Heart right ventricle (tissue), 16 donors: ENCODE measurements at regions not wholly inside any gene's neighbourhood (a gene's known extent, or its start where the extent isn't known, plus 50 kb on each side); places are given as distances from the start of the nearest gene placed in this dataset.
A peak's percentile ranks its signal among the peaks of the same experiment; 100 is the strongest.
"Not testable (repeated sequence)": the region's sequence is repeated elsewhere in the genome, so short reads cannot be mapped to it uniquely, and the experiment has no call there.

Experiments used
- ATAC-seq, 8 donors: fragments of 200-7000 bp; cut with Tn5 transposase; one replicate each; pipeline ENCODE4 v1.9.1; 2020; ENCODE audit warnings: mild to moderate bottlenecking in 8 of 8, moderate library complexity in 8 of 8, moderate number of reproducible peaks in 1 of 8
- DNase-seq, 2 donors: peaks; one replicate each; pipeline ENCODE4 v3.0.0-alpha.2; 2020
- H3K27ac ChIP-seq, 10 donors: fragments of 200-600 bp; sonication (generic) in 2 of 10; one replicate each; pipeline versions ENCODE4 v1.5.0 to v1.8.0; 2020 to 2022; ENCODE audit warnings: mild to moderate bottlenecking in 3 of 10
- H3K27me3 ChIP-seq, 7 donors: fragments of 200-600 bp; one replicate each; pipeline ENCODE4 v1.8.0; 2021 to 2022; ENCODE audit warnings: mild to moderate bottlenecking in 2 of 7
- H3K36me3 ChIP-seq, 9 donors: fragments of 200-600 bp; sonication (generic) in 1 of 9; one replicate each; pipeline versions ENCODE4 v1.5.0 to v1.8.0; 2020 to 2022; ENCODE audit warnings: mild to moderate bottlenecking in 2 of 9
- H3K4me1 ChIP-seq, 9 donors: fragments of 200-600 bp; sonication (generic) in 1 of 9; one replicate each; pipeline versions ENCODE4 v1.5.0 to v1.8.0; 2020 to 2022; ENCODE audit warnings: mild to moderate bottlenecking in 4 of 9
- H3K4me3 ChIP-seq, 10 donors: fragments of 200-600 bp; sonication (generic) in 2 of 10; one replicate each; pipeline versions ENCODE4 v1.5.0 to v1.8.0; 2020 to 2022; ENCODE audit warnings: mild to moderate bottlenecking in 7 of 10, moderate library complexity in 2 of 10
- H3K9me3 ChIP-seq, 11 donors: fragments of 200-600 bp in 10 of 11; sonication (generic) in 2 of 11; one replicate each; pipeline versions ENCODE4 v1.5.0 to v1.8.0; 2013 to 2022; ENCODE audit warnings: mild to moderate bottlenecking in 2 of 11, control low read depth in 1 of 11, moderate library complexity in 1 of 11
- WGBS, 2 donors: extraction: QIAGEN DNeasy Blood & Tissue Kit; methylation state at CpG; one replicate each; pipeline ENCODE4 v1.1.7; 2013; ENCODE audit warnings: inconsistent platforms in 1 of 2; 5-methylcytosine and 5-hydroxymethylcytosine counted together
- intact Hi-C, 10 donors: fragments of 100-400 bp; cut with DNase I; formaldehyde crosslinking; loops; one replicate each; pipeline versions ENCODE4 v1.11.1 to v1.14.2; 2022
- TF ChIP-seq, protein P1 (sequence below), 9 donors: fragments of 200-600 bp; sonication (generic) in 2 of 9; IDR thresholded peaks; one replicate each; pipeline versions ENCODE4 v1.5.0 to v1.8.0; 2021 to 2022; ENCODE audit warnings: antibody characterized with exemption in 9 of 9, mild to moderate bottlenecking in 5 of 9, moderate library complexity in 1 of 9
- donor health status: Arrhythmogenic right ventricular cardiomyopathy.
- donor health status: ischemic (EF 13 %, LVEDD 7.1; RV severe dilation, severe dysfunction).
- donor health status: healthy with polysubstance abuse.
- donor health status: DM: no; HTN: yes; CAD: no.
- donor health status: DM: no; HTN: no; CAD: no.
- donor health status: ischemic (EF 25% LVEDD 6.9; RV normal size, moderate dysfunction).
- donor health status: ischemic (EF 25% LVEDD 5.7; RV mildly dilated, moderate dysfunction).
- donor health status: healthy.
- donor health status: DM: yes; HTN: yes; CAD: no.
- donor health status: Ischemic cardiomyopathy.
- donor health status: ischemic (EF 35%, LVEDD 5.7; RV mildly dilated, moderate dysfunction).
- donor health status: nonischemic (EF 11% LVEDD 7.7; RV severe dilation, severe dysfunction).
- donor health status: DM: yes; HTN: yes; CAD: no.
- donor health status: PGD.
- donor health status: ischemic (EF 29% LVEDD 5.4; RV normal size, mild dysfunction).
- donor health status: nonischemic (EF 23%, LVEDD 6.1; RV moderate dilation, normal function).

DNA sequence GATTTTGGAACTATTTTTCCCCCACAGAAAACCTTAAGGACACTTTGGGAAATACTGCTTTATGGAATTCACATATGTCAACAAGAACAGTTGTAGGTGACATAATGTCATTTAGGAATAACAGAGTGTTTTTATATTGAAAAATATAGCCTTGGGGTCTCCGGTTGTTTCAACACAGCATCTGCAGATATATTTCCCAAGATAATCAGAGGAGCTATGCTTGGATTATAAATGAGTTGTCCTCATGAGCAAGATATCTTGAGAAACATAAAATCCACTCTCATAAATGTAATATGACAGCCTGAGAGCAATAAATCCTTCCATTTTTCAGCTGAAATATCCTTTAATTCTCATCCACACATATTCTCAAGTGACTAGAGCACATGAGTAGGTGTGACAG, 473.7 kb upstream of the LMCD1 start:
- TF ChIP-seq, protein P1, sequence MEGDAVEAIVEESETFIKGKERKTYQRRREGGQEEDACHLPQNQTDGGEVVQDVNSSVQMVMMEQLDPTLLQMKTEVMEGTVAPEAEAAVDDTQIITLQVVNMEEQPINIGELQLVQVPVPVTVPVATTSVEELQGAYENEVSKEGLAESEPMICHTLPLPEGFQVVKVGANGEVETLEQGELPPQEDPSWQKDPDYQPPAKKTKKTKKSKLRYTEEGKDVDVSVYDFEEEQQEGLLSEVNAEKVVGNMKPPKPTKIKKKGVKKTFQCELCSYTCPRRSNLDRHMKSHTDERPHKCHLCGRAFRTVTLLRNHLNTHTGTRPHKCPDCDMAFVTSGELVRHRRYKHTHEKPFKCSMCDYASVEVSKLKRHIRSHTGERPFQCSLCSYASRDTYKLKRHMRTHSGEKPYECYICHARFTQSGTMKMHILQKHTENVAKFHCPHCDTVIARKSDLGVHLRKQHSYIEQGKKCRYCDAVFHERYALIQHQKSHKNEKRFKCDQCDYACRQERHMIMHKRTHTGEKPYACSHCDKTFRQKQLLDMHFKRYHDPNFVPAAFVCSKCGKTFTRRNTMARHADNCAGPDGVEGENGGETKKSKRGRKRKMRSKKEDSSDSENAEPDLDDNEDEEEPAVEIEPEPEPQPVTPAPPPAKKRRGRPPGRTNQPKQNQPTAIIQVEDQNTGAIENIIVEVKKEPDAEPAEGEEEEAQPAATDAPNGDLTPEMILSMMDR (IDR thresholded peaks at IDR 0.05), result no peak
- no peaks in the 10 kb centered on the region for H3K27me3 ChIP-seq
- ATAC-seq (no peak), DNase-seq (no peak)
- no peak overlapping the region for H3K4me3 ChIP-seq
- no peaks in the 10 kb centered on the region for H3K36me3 ChIP-seq
- H3K9me3 ChIP-seq, result peaks cover 0 to 14% (median 3%) of the 10 kb centered on the region in 11 donors
- no peak overlapping the region for H3K27ac ChIP-seq
- 78 to 88% methylated on average over 1 of the region's 1 CpG for WGBS, 2 donors
- H3K4me1 ChIP-seq, result no peaks in the 10 kb centered on the region
- intact Hi-C loops, result no loop called here

DNA sequence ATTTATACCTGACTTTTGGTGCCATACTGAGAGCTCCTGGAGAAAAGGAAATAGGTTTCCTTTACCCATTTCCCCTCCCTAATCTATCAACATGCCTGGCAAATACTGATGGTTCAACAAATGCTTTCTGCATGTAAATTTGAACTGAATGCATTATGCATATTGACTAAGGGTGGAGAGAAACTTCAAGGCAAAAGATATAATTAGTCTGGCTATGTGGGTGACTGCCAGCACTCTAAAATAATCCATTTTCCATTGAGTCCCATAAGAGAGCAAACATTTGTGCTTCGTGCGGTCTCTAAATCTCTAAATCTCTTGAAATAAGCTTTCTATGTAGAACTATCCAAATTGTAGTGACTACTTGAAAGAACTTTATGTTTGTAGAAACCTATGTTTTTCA, 451.3 kb upstream of the LMCD1 start:
- Histone ChIP-seq H3K4me3 (no peak overlapping the region), H3K27me3 (no peaks in the 10 kb centered on the region), H3K9me3 (peaks cover 0 to 7% (median 0%) of the 10 kb centered on the region in 11 donors), H3K27ac (no peak overlapping the region), H3K4me1 (peaks cover 0 to 26% (median 13%) of the 10 kb centered on the region in 9 donors), H3K36me3 (no peaks in the 10 kb centered on the region)
- TF ChIP-seq, protein P1 (IDR thresholded peaks at IDR 0.05), result no peak
- intact Hi-C loops, result no loop called here
- 70 to 75% methylated on average over 2 of the region's 2 CpGs for WGBS, 2 donors
- no peak for DNase-seq
- ATAC-seq, result no peak

DNA sequence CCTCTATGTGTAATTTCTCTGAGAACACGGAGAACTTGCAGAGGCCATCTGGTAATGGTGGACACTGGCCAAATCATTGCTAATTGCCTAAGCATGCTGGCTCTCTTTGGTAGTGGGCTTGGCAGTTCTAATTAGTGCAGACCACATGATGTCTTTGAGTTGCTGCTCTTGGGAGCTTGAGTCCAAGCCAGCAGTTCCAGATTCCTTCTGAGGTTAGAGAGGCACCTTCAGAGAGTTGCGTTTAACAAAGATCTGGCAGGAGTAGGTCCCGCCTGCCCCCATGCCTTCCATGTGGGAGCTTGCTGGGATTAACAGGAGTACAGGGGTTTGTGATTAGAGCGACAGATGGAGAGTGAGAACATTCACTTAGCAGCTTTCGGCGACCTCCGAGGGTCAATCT, 449.0 kb upstream of the LMCD1 start:
- WGBS, 2 donors, result 25 to 35% methylated on average over 7 of the region's 7 CpGs
- intact Hi-C loops, result no loop called here
- DNase-seq (peak in 1 of 2 donors; percentile 44), ATAC-seq (peak; percentile 63 to 86 (median 79))
- Histone ChIP-seq H3K4me3 (no peak overlapping the region), H3K4me1 (peaks cover 0 to 26% (median 13%) of the 10 kb centered on the region in 9 donors), H3K27me3 (no peaks in the 10 kb centered on the region), H3K27ac (no peak overlapping the region), H3K9me3 (peaks cover 0 to under 1% (median 0%) of the 10 kb centered on the region in 11 donors), H3K36me3 (no peaks in the 10 kb centered on the region)
- TF ChIP-seq, protein P1 (IDR thresholded peaks at IDR 0.05), result no peak

DNA sequence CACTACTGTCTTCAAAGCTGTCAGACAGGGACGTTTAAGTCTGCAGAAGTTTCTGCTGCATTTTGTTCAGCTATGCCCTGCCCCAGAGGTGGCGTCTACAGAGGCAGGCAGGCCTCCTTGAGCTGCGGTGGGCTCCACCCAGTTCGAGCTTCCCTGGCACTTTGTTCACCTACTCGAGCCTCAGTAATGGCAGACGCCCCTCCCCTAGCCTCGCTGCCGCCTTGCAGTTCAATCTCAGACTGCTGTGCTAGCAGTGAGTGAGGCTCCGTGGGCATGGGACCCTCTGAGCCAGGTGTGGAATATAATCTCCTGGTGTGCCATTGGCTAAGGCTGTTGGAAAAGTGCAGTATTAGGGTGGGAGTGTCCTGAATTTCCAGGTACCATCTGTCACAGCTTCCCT, 433.5 kb upstream of the LMCD1 start:
- H3K36me3 ChIP-seq, DNase-seq, H3K27me3 ChIP-seq, intact Hi-C loops, H3K4me3 ChIP-seq, ATAC-seq, H3K27ac ChIP-seq, H3K4me1 ChIP-seq: not testable (repeated sequence)
- 84 to 91% methylated on average over 9 of the region's 9 CpGs for WGBS, 2 donors
- H3K9me3 ChIP-seq, result peaks cover 0 to 21% (median 0%) of the 10 kb centered on the region in 11 donors

DNA sequence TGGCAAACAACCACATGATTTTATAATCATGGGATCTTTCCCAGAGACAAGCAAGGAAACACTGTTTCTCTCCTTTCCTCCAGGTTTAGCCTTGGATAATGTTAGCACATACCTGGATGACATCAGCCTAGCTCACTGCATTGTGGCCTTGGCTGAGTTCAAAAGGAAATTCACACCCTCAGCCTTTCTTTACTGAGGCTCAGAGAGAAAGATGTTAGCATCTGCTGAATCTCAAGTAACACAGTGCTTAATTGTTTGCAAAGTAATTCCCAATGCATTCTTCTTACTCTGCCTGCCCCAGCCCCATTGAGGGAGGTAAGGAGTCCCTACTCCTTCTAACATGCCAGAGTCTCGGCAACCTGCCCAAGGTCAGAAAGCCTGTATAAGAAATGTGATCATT, 432.2 kb upstream of the LMCD1 start:
- Histone ChIP-seq H3K4me3 (no peak overlapping the region), H3K4me1 (no peaks in the 10 kb centered on the region), H3K27me3 (no peaks in the 10 kb centered on the region), H3K9me3 (peaks cover 0 to 20% (median 0%) of the 10 kb centered on the region in 11 donors), H3K36me3 (no peaks in the 10 kb centered on the region), H3K27ac (no peak overlapping the region)
- WGBS, 2 donors, result 65 to 71% methylated on average over 1 of the region's 1 CpG
- DNase-seq, result no peak
- ATAC-seq, result no peak
- TF ChIP-seq, protein P1 (IDR thresholded peaks at IDR 0.05), result no peak
- intact Hi-C loops, result no loop called here
